IPS-20b (cell line): ENCODE measurements at regions not wholly inside any gene's neighbourhood (a gene's known extent, or its start where the extent isn't known, plus 50 kb on each side); places are given as distances from the start of the nearest gene placed in this dataset.

ENCODE experiments used
- H3K27ac ChIP-seq: one replicate; pipeline ENCODE4 v1.5.1; 2013; ENCODE audit warnings: low read length
- H3K27me3 ChIP-seq: 2 replicates; pipeline ENCODE4 v1.6.1; 2013; ENCODE audit warnings: mild to moderate bottlenecking, low read length, inconsistent platforms; ENCODE audit not compliant: insufficient read depth
- H3K36me3 ChIP-seq: 2 replicates; pipeline ENCODE4 v1.6.1; 2013; ENCODE audit warnings: low read depth, mild to moderate bottlenecking, inconsistent platforms, low read length, moderate library complexity; ENCODE audit not compliant: insufficient read depth
- H3K4me1 ChIP-seq: 2 replicates; pipeline ENCODE4 v1.6.1; 2013; ENCODE audit warnings: mild to moderate bottlenecking, control low read depth, inconsistent platforms, low read length, moderate library complexity; ENCODE audit not compliant: insufficient read depth
- H3K4me3 ChIP-seq: 2 replicates; pipeline ENCODE4 v1.5.1; 2013; ENCODE audit warnings: mild to moderate bottlenecking, low read length, inconsistent platforms
- H3K9ac ChIP-seq: 2 replicates; pipeline ENCODE4 v1.6.1; 2013; ENCODE audit warnings: low read depth, mild to moderate bottlenecking, inconsistent platforms, low read length, moderate library complexity
- H3K9me3 ChIP-seq: 2 replicates; pipeline ENCODE4 v1.6.1; 2013; ENCODE audit warnings: mild to moderate bottlenecking, low read depth, low read length, inconsistent platforms; ENCODE audit not compliant: insufficient read depth

DNA sequence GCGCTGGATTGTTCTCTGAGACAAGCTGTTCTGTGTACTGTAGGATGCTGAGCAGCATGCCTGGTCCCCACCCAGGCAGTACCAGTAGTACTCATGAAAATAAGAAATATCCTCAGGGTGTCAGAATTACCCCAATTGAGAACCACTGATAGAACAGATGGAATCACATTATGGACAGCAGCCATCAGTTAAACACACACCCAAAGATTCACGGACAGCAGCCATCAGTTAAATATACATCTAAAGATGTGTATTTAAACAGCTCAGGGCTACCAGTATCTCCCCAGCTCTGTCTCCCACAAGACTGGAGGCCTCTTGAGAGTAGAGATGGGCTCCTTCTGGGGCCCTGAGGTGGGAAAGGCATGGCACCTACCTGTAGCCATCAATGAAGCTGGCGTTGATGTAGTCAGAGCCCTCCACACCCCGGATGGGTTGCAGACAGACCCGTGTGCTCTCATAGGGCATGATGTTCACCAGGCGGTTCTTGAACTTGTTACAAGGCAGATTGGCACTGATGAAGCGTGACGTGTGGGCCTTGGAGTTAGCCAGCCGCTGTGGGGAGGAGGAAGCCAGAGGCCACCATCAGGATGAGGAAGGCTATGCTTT lies 129.3 kb downstream of the PTPRS start:
- no peak overlapping the region for H3K4me3 ChIP-seq
- H3K9me3 ChIP-seq: no peaks in the 10 kb centered on the region
- H3K27me3 ChIP-seq: no peaks in the 10 kb centered on the region
- peaks cover 95% of the 10 kb centered on the region for H3K36me3 ChIP-seq
- no peak overlapping the region for H3K27ac ChIP-seq
- H3K4me1 ChIP-seq: no peaks in the 10 kb centered on the region
- no peak overlapping the region for H3K9ac ChIP-seq

- Histone ChIP-seq H3K27me3 (no peaks in the 10 kb centered on the region), H3K36me3 (peaks cover 90% of the 10 kb centered on the region), H3K9me3 (no peaks in the 10 kb centered on the region), H3K4me1 (no peaks in the 10 kb centered on the region), H3K4me3 (no peak overlapping the region), H3K27ac (no peak overlapping the region), H3K9ac (no peak overlapping the region)
Measured at GRCh38 chr19:5210556-5210955, 130.1 kb downstream of the PTPRS start.

- Histone ChIP-seq H3K27ac (no peak overlapping the region), H3K4me3 (no peak overlapping the region), H3K4me1 (no peaks in the 10 kb centered on the region), H3K9me3 (no peaks in the 10 kb centered on the region), H3K27me3 (no peaks in the 10 kb centered on the region), H3K36me3 (peaks cover 69% of the 10 kb centered on the region), H3K9ac (no peak overlapping the region)
Measured at GRCh38 chr19:5207806-5208205, 132.8 kb downstream of the PTPRS start.

DNA sequence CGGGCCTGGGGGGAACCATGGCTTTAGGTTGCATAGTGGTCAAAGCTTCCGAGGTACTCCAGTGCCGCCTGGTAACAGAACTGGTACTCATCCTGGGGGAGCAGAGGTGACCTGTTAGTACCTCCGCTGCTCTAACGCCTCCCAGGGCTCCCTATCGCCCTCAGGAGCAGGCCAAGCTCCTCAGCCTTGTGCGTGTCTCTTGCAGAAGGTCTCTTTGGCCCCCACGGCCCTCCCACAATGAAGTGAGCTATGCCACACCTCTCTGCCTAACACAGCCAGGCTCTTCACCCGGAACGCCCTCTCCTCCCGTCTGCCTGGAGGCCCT lies 133.9 kb downstream of the PTPRS start:
- H3K4me1 ChIP-seq: no peaks in the 10 kb centered on the region

GRCh38 chr19:5205937-5206750 lies 134.5 kb downstream of the PTPRS start:
- no peaks in the 10 kb centered on the region; the same call in 1 of the 2 replicates for H3K9me3 ChIP-seq
- no peak overlapping the region for H3K4me3 ChIP-seq
- no peaks in the 10 kb centered on the region for H3K4me1 ChIP-seq
- no peak overlapping the region for H3K9ac ChIP-seq
- H3K27me3 ChIP-seq: no peaks in the 10 kb centered on the region
- no peak overlapping the region for H3K27ac ChIP-seq
- peaks cover 54% of the 10 kb centered on the region for H3K36me3 ChIP-seq

More for the DNA sequence above, 133.9 kb downstream of the PTPRS start:
- Histone ChIP-seq H3K27ac (no peak overlapping the region), H3K27me3 (no peaks in the 10 kb centered on the region), H3K9me3 (no peaks in the 10 kb centered on the region; the same call in 1 of the 2 replicates), H3K9ac (no peak overlapping the region), H3K36me3 (peaks cover 60% of the 10 kb centered on the region), H3K4me3 (no peak overlapping the region)

- no peak overlapping the region for H3K4me3 ChIP-seq
- H3K27ac ChIP-seq: no peak overlapping the region
- H3K4me1 ChIP-seq: no peaks in the 10 kb centered on the region
- no peak overlapping the region for H3K9ac ChIP-seq
- H3K27me3 ChIP-seq: no peaks in the 10 kb centered on the region
- H3K36me3 ChIP-seq: peaks cover 46% of the 10 kb centered on the region
- H3K9me3 ChIP-seq: peaks cover 6% of the 10 kb centered on the region; the same call in 1 of the 2 replicates
Measured at GRCh38 chr19:5205381-5205780, 135.2 kb downstream of the PTPRS start.

DNA sequence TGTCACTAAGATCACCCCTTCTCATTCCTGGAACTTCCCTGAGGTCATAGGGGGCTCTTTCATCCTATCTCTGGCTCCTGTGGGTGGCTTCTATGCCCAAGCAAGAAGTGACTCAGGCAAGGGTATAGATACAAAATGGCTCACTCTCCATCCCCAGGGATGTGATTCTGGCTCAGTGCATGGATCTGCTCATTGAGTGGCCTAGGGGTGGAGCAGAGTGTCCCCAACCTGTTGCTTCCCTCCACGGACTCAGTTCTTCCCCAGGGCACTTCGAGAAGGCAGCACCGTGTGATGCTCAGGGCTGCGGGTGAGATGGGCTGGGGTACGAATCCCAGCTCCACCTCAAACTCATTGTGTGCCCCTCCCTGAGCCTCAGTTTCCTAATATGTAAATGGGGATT lies 136.4 kb downstream of the PTPRS start:
- Histone ChIP-seq H3K36me3 (peaks cover 35% of the 10 kb centered on the region), H3K9ac (no peak overlapping the region), H3K4me1 (no peaks in the 10 kb centered on the region), H3K27me3 (no peaks in the 10 kb centered on the region), H3K4me3 (no peak overlapping the region), H3K27ac (no peak overlapping the region), H3K9me3 (peaks cover 9% of the 10 kb centered on the region)
